Suprapubic skin (tissue), 4 donors: ENCODE measurements at regions not wholly inside any gene's neighbourhood (a gene's known extent, or its start where the extent isn't known, plus 50 kb on each side); places are given as distances from the start of the nearest gene placed in this dataset.

Source experiments
- EP300 ChIP-seq: sonication (generic); formaldehyde crosslinking; IDR thresholded peaks from one replicate; pipeline ENCODE4 v1.6.1; 2017; ENCODE audit warnings: antibody characterized with exemption
- POLR2A ChIP-seq, 2 donors: fragments of 450-650 bp; IDR thresholded peaks; one replicate each; pipeline ENCODE4 v1.6.1; 2017; ENCODE audit warnings: antibody characterized with exemption in 2 of 2, mild to moderate bottlenecking in 2 of 2, moderate library complexity in 2 of 2
- POLR2AphosphoS5 ChIP-seq, 3 donors: sonication (generic); formaldehyde crosslinking; IDR thresholded peaks; one replicate each; pipeline ENCODE4 v1.6.1; 2017; ENCODE audit warnings: antibody characterized with exemption in 3 of 3
- TF ChIP-seq, protein P1 (sequence below), 2 donors: fragments of 200-600 bp in 1 of 2; fragments of 450-650 bp in 1 of 2; sonication (generic) in 1 of 2; IDR thresholded peaks; one replicate each; pipeline ENCODE4 v1.5.1; 2016 to 2019; ENCODE audit warnings: antibody characterized with exemption in 2 of 2, mild to moderate bottlenecking in 1 of 2, moderate library complexity in 1 of 2

DNA sequence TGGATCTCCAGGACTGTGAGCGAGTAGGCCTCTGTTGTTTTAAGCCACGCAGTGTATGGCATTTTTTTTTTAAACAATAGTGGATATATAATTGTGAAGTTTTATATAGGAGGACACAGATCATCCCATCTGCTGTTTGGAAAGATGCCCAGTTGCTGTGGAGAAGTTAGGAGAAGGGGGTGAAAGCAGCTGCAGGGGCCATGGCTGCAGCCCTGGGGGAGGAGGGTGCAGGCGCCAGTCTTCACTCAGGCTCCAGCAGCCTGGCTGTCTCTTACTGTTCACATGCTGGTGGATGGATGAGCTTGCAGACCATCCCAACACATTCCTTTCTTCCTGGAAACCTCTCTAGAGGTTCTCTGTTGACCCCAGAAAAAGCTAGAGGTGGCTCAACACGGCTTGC, 242.3 kb downstream of the TEX29 start:
- TF ChIP-seq POLR2A (IDR thresholded peaks at IDR 0.05) (no peak), POLR2AphosphoS5 (IDR thresholded peaks at IDR 0.05) (no peak), EP300 (no peak)
- TF ChIP-seq, protein P1, sequence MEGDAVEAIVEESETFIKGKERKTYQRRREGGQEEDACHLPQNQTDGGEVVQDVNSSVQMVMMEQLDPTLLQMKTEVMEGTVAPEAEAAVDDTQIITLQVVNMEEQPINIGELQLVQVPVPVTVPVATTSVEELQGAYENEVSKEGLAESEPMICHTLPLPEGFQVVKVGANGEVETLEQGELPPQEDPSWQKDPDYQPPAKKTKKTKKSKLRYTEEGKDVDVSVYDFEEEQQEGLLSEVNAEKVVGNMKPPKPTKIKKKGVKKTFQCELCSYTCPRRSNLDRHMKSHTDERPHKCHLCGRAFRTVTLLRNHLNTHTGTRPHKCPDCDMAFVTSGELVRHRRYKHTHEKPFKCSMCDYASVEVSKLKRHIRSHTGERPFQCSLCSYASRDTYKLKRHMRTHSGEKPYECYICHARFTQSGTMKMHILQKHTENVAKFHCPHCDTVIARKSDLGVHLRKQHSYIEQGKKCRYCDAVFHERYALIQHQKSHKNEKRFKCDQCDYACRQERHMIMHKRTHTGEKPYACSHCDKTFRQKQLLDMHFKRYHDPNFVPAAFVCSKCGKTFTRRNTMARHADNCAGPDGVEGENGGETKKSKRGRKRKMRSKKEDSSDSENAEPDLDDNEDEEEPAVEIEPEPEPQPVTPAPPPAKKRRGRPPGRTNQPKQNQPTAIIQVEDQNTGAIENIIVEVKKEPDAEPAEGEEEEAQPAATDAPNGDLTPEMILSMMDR (IDR thresholded peaks at IDR 0.05) = no peak
